A549 (cell line): ENCODE measurements at regions not wholly inside any gene's neighbourhood (a gene's known extent, or its start where the extent isn't known, plus 50 kb on each side); places are given as distances from the start of the nearest gene placed in this dataset.

Experiments used
- ATAC-seq, 2 experiments: fragments of 200-7000 bp in 1 of 2; fragments of >200 bp in 1 of 2; cut with Nextera tagmentation in 1 of 2; cut with Tn5 transposase in 1 of 2; 3 replicates each; pipeline versions ENCODE4 v1.8.0 to v1.9.1; 2018 to 2020; ENCODE audit warnings: mild to moderate bottlenecking in 1 of 2, moderate library complexity in 1 of 2
- CTCF ChIA-PET: fragments of 300-600 bp; sonication (Branson Sonifier 250); formaldehyde crosslinking; extraction: SDS; loops from one replicate; lab custom pipeline; 2021; ENCODE audit warnings: antibody characterized with exemption, inconsistent platforms; lab: Yijun Ruan, JAX
- POLR2A ChIA-PET: fragments of 350-600 bp; formaldehyde crosslinking; extraction: SDS; loops from one replicate; lab custom pipeline; 2021; ENCODE audit warnings: antibody characterized with exemption, inconsistent platforms; lab: Yijun Ruan, JAX
- DNase-seq, 2 experiments: peaks; one replicate each; pipeline versions ENCODE4 v3.0.0 to v3.0.0-alpha.2; 2011 to 2016; ENCODE audit warnings: low read depth in 1 of 2, low spot score in 1 of 2
- FAIRE-seq: peaks from 2 replicates; lab custom pipeline; 2011; peaks lifted over from hg19 to GRCh38; lab: Jason Lieb, UNC
- H3K27ac ChIP-seq, 2 experiments: fragments of >200 bp; sonication (Bioruptor Twin); formaldehyde crosslinking; 3 replicates each; pipeline ENCODE4 v1.5.1; 2016 to 2017
- H3K4me1 ChIP-seq: fragments of >200 bp; sonication (Bioruptor Twin); formaldehyde crosslinking; 3 replicates; pipeline ENCODE4 v1.6.1; 2016
- H3K4me2 ChIP-seq: fragments of >200 bp; sonication (Bioruptor Twin); formaldehyde crosslinking; 3 replicates; pipeline ENCODE4 v1.6.1; 2016
- H3K4me3 ChIP-seq: fragments of >200 bp; sonication (Bioruptor Twin); formaldehyde crosslinking; 3 replicates; pipeline ENCODE4 v1.5.1; 2016
- H3K9me3 ChIP-seq: fragments of >200 bp; sonication (Bioruptor Twin); formaldehyde crosslinking; 3 replicates; pipeline ENCODE4 v1.6.1; 2016
- BHLHE40 ChIP-seq: IDR thresholded peaks from 2 replicates; pipeline ENCODE4 v1.6.1; 2012; ENCODE audit warnings: low read depth, low read length, inconsistent platforms
- CHD2 ChIP-seq: fragments of 150-350 bp; IDR thresholded peaks from 2 replicates; pipeline ENCODE4 v1.6.1; 2014; ENCODE audit warnings: low read length; ENCODE audit not compliant: partially characterized antibody
- CHD4 ChIP-seq: fragments of 200-600 bp; sonication (generic); IDR thresholded peaks from 2 replicates; pipeline ENCODE4 v1.6.1; 2016; ENCODE audit warnings: antibody characterized with exemption, mild to moderate bottlenecking, borderline replicate concordance
- EHF ChIP-seq: fragments of 250-450 bp; sonication (Bioruptor Pico); IDR thresholded peaks from 2 replicates; pipeline ENCODE4 v1.5.0; 2020; ENCODE audit warnings: mild to moderate bottlenecking
- ESRRA ChIP-seq: fragments of 150-350 bp; IDR thresholded peaks from 2 replicates; pipeline ENCODE4 v1.6.1; 2014; ENCODE audit warnings: mild to moderate bottlenecking, low read length, borderline replicate concordance
- FOSB ChIP-seq: fragments of 250-450 bp; sonication (Bioruptor Pico); IDR thresholded peaks from 2 replicates; pipeline ENCODE4 v1.5.0; 2020; ENCODE audit warnings: mild to moderate bottlenecking, moderate library complexity
- FOSL2 ChIP-seq, 2 experiments: fragments of 450-650 bp in 1 of 2; fragments of >200 bp in 1 of 2; sonication (Bioruptor Twin) in 1 of 2; formaldehyde crosslinking; IDR thresholded peaks; 2 replicates each; pipeline versions ENCODE4 v1.5.0 to v1.6.1; 2016 to 2020; ENCODE audit warnings: mild to moderate bottlenecking in 1 of 2, moderate library complexity in 1 of 2
- FOXS1 ChIP-seq: fragments of 250-450 bp; sonication (Bioruptor Pico); IDR thresholded peaks from 2 replicates; pipeline ENCODE4 v1.5.0; 2020; ENCODE audit warnings: mild to moderate bottlenecking, moderate library complexity
- HEYL ChIP-seq: fragments of 250-450 bp; sonication (Bioruptor Pico); IDR thresholded peaks from 2 replicates; pipeline ENCODE4 v1.8.0; 2021; ENCODE audit warnings: mild to moderate bottlenecking, moderate library complexity
- HOXB5 ChIP-seq: fragments of 250-450 bp; sonication (Bioruptor Pico); IDR thresholded peaks from 2 replicates; pipeline ENCODE4 v1.5.0; 2020; ENCODE audit warnings: mild to moderate bottlenecking, moderate library complexity
- KDM1A ChIP-seq: fragments of 200-600 bp; sonication (generic); IDR thresholded peaks from 2 replicates; pipeline ENCODE4 v1.6.1; 2016; ENCODE audit warnings: low read depth, mild to moderate bottlenecking
- KDM5A ChIP-seq: fragments of 200-600 bp; sonication (generic); IDR thresholded peaks from 2 replicates; pipeline ENCODE4 v1.6.1; 2016; ENCODE audit warnings: antibody characterized with exemption, mild to moderate bottlenecking
- NPAS2 ChIP-seq: fragments of 250-450 bp; sonication (Bioruptor Pico); IDR thresholded peaks from 2 replicates; pipeline ENCODE4 v1.8.0; 2022; ENCODE audit warnings: mild to moderate bottlenecking, moderate library complexity, borderline replicate concordance
- NR3C1 ChIP-seq: fragments of >200 bp; sonication (Bioruptor Twin); formaldehyde crosslinking; IDR thresholded peaks from 3 replicates; pipeline ENCODE4 v1.6.1; 2017
- PHF8 ChIP-seq: fragments of 200-600 bp; sonication (generic); IDR thresholded peaks from 2 replicates; pipeline ENCODE4 v1.6.1; 2016; ENCODE audit warnings: low read depth, mild to moderate bottlenecking, antibody characterized with exemption, moderate library complexity, borderline replicate concordance
- POLR2A ChIP-seq: IDR thresholded peaks from 2 replicates; pipeline ENCODE4 v1.6.1; 2012; ENCODE audit warnings: mild to moderate bottlenecking, low read length
- POLR2AphosphoS2 ChIP-seq: conservative IDR thresholded peaks from 2 replicates; pipeline ENCODE4 v1.6.1; 2012; ENCODE audit warnings: low read length, improper control_type of control experiment, inconsistent platforms
- RAD21 ChIP-seq, 2 experiments: fragments of >200 bp in 1 of 2; sonication (Bioruptor Twin) in 1 of 2; formaldehyde crosslinking in 1 of 2; IDR thresholded peaks in 1 of 2; conservative IDR thresholded peaks in 1 of 2; 2 replicates in 1 of 2; 3 replicates in 1 of 2; pipeline ENCODE4 v1.6.1; 2012 to 2018; ENCODE audit warnings: inconsistent platforms in 1 of 2
- RNF2 ChIP-seq: fragments of 200-600 bp; sonication (generic); IDR thresholded peaks from 2 replicates; pipeline ENCODE4 v1.6.1; 2016; ENCODE audit warnings: low read depth, mild to moderate bottlenecking, antibody characterized with exemption, moderate library complexity, borderline replicate concordance
- TFCP2L1 ChIP-seq: fragments of 250-450 bp; sonication (Bioruptor Pico); IDR thresholded peaks from 2 replicates; pipeline ENCODE4 v1.5.0; 2021; ENCODE audit warnings: mild to moderate bottlenecking
- ZC3H11A ChIP-seq: fragments of 450-650 bp; IDR thresholded peaks from 2 replicates; pipeline ENCODE4 v1.6.1; 2014; ENCODE audit warnings: antibody characterized with exemption, mild to moderate bottlenecking
- ZNF302 ChIP-seq: fragments of 250-450 bp; sonication (Bioruptor Pico); IDR thresholded peaks from 2 replicates; pipeline ENCODE4 v1.9.0; 2021; ENCODE audit warnings: inconsistent platforms, mild to moderate bottlenecking, moderate library complexity
- WGBS: methylation state at CpG from one replicate; pipeline ENCODE4 v1.1.6; 2017; ENCODE audit errors: missing lambda C conversion rate; 5-methylcytosine and 5-hydroxymethylcytosine counted together
- TF ChIP-seq, protein P1 (sequence below): fragments of >200 bp; sonication (Bioruptor Twin); formaldehyde crosslinking; IDR thresholded peaks from 3 replicates; pipeline ENCODE4 v1.6.1; 2016
- TF ChIP-seq, protein P2 (sequence below): fragments of 200-600 bp; sonication (generic); IDR thresholded peaks from 2 replicates; pipeline ENCODE4 v1.6.1; 2016; ENCODE audit warnings: antibody characterized with exemption, mild to moderate bottlenecking, moderate library complexity
- TF ChIP-seq, protein P3 (sequence below): fragments of 450-650 bp; IDR thresholded peaks from 2 replicates; pipeline ENCODE4 v1.6.1; 2014; ENCODE audit warnings: antibody characterized with exemption
- TF ChIP-seq, protein P4 (sequence below): fragments of 250-450 bp; sonication (Bioruptor Pico); IDR thresholded peaks from 2 replicates; pipeline ENCODE4 v1.5.0; 2020; ENCODE audit warnings: low read depth, mild to moderate bottlenecking, moderate library complexity
- TF ChIP-seq, protein P5 (sequence below): fragments of 150-350 bp; IDR thresholded peaks from 2 replicates; pipeline ENCODE4 v1.6.1; 2014; ENCODE audit warnings: low read depth, mild to moderate bottlenecking, low read length
- TF ChIP-seq, protein P6 (sequence below): IDR thresholded peaks from 2 replicates; pipeline ENCODE4 v1.6.1; 2012; ENCODE audit warnings: low read depth, borderline replicate concordance

DNA sequence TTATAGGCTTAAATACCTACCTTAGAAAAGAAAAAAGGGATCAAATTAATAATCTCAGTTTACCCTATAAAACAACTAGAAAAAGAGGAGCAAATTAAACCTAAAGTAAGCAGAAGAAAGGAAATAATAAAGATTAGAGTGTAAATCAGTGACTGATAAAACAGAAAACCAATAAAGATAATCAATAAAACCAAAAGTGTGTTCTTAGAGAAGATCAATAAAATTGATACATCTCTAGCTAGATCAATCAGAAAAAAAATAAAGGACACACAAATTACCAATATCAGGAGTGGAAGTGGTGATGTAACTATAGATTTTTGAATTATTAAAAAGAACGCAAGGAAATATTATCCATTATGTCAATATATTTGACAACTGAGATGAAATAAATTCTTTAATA, 69.2 kb upstream of the NAMPT start:
- Histone ChIP-seq H3K9me3 (peaks cover 17% of the 10 kb centered on the region), H3K4me3 (no peak overlapping the region), H3K4me2 (no peak overlapping the region), H3K27ac (no peak overlapping the region), H3K4me1 (no peaks in the 10 kb centered on the region; the same call in 2 of the 3 replicates)
- DNase-seq (no peak), ATAC-seq (no peak), FAIRE-seq (no peak)
- WGBS = 86% methylated on average over 1 of the region's 1 CpG
- ChIA-PET POLR2A (no interaction called here), CTCF (no interaction called here)
- TF ChIP-seq KDM1A (no peak), HOXB5 (CRISPR knock-in tag) (no peak), ESRRA (no peak), RNF2 (no peak), EHF (no peak), PHF8 (no peak), ZNF302 (CRISPR knock-in tag) (no peak), FOXS1 (CRISPR knock-in tag) (no peak), KDM5A (no peak), RAD21 (conservative IDR thresholded peaks at IDR 0.05 in 1 of 2, IDR thresholded peaks at IDR 0.05 in 1 of 2) (no peak), TFCP2L1 (no peak), FOSL2 (IDR thresholded peaks at IDR 0.05) (no peak), FOSL2 (CRISPR knock-in tag; IDR thresholded peaks at IDR 0.05) (no peak)
- TF ChIP-seq, protein P1, sequence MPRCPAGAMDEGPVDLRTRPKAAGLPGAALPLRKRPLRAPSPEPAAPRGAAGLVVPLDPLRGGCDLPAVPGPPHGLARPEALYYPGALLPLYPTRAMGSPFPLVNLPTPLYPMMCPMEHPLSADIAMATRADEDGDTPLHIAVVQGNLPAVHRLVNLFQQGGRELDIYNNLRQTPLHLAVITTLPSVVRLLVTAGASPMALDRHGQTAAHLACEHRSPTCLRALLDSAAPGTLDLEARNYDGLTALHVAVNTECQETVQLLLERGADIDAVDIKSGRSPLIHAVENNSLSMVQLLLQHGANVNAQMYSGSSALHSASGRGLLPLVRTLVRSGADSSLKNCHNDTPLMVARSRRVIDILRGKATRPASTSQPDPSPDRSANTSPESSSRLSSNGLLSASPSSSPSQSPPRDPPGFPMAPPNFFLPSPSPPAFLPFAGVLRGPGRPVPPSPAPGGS = no peak

DNA sequence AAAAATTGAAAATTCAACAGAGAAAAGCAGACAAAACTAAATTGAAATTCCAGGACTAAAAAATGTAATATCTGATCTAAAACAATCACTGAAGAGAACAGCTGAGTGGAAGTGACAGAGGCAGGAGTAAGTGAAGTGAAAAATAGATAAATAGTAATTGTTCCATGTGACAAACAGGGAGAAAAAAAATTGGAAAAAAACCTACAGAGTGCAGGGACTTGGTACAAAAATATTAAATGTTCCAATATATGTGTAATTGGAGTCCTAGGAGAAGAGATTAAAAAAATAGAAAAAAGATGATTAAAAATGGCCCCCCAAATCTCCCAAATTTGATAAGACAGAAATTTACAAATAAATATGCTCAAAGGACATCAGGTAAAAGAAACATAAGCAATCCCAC, 63.4 kb upstream of the NAMPT start:
- ATAC-seq (no peak), DNase-seq (no peak), FAIRE-seq (no peak)
- ChIA-PET POLR2A (no interaction called here), CTCF (no interaction called here)
- Histone ChIP-seq H3K27ac (no peak overlapping the region; a peak in 1 of 6 replicates), H3K4me3 (no peak overlapping the region), H3K4me1 (peaks cover 18% of the 10 kb centered on the region), H3K4me2 (no peak overlapping the region), H3K9me3 (peaks cover 43% of the 10 kb centered on the region)
- TF ChIP-seq, protein P2, sequence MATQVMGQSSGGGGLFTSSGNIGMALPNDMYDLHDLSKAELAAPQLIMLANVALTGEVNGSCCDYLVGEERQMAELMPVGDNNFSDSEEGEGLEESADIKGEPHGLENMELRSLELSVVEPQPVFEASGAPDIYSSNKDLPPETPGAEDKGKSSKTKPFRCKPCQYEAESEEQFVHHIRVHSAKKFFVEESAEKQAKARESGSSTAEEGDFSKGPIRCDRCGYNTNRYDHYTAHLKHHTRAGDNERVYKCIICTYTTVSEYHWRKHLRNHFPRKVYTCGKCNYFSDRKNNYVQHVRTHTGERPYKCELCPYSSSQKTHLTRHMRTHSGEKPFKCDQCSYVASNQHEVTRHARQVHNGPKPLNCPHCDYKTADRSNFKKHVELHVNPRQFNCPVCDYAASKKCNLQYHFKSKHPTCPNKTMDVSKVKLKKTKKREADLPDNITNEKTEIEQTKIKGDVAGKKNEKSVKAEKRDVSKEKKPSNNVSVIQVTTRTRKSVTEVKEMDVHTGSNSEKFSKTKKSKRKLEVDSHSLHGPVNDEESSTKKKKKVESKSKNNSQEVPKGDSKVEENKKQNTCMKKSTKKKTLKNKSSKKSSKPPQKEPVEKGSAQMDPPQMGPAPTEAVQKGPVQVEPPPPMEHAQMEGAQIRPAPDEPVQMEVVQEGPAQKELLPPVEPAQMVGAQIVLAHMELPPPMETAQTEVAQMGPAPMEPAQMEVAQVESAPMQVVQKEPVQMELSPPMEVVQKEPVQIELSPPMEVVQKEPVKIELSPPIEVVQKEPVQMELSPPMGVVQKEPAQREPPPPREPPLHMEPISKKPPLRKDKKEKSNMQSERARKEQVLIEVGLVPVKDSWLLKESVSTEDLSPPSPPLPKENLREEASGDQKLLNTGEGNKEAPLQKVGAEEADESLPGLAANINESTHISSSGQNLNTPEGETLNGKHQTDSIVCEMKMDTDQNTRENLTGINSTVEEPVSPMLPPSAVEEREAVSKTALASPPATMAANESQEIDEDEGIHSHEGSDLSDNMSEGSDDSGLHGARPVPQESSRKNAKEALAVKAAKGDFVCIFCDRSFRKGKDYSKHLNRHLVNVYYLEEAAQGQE = no peak
- no peak for TF ChIP-seq POLR2AphosphoS2
- TF ChIP-seq CHD2 = no peak
- TF ChIP-seq, protein P3, sequence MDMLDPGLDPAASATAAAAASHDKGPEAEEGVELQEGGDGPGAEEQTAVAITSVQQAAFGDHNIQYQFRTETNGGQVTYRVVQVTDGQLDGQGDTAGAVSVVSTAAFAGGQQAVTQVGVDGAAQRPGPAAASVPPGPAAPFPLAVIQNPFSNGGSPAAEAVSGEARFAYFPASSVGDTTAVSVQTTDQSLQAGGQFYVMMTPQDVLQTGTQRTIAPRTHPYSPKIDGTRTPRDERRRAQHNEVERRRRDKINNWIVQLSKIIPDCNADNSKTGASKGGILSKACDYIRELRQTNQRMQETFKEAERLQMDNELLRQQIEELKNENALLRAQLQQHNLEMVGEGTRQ = no peak
- TF ChIP-seq POLR2A = no peak
- TF ChIP-seq, protein P4, sequence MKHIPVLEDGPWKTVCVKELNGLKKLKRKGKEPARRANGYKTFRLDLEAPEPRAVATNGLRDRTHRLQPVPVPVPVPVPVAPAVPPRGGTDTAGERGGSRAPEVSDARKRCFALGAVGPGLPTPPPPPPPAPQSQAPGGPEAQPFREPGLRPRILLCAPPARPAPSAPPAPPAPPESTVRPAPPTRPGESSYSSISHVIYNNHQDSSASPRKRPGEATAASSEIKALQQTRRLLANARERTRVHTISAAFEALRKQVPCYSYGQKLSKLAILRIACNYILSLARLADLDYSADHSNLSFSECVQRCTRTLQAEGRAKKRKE (CRISPR knock-in tag) = no peak
- no peak for TF ChIP-seq HEYL (CRISPR knock-in tag)
- TF ChIP-seq BHLHE40 = no peak
- TF ChIP-seq NPAS2 = no peak
- TF ChIP-seq CHD4 = no peak
- TF ChIP-seq, protein P5, sequence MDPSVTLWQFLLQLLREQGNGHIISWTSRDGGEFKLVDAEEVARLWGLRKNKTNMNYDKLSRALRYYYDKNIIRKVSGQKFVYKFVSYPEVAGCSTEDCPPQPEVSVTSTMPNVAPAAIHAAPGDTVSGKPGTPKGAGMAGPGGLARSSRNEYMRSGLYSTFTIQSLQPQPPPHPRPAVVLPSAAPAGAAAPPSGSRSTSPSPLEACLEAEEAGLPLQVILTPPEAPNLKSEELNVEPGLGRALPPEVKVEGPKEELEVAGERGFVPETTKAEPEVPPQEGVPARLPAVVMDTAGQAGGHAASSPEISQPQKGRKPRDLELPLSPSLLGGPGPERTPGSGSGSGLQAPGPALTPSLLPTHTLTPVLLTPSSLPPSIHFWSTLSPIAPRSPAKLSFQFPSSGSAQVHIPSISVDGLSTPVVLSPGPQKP = no peak
- TF ChIP-seq RAD21 (conservative IDR thresholded peaks at IDR 0.05 in 1 of 2, IDR thresholded peaks at IDR 0.05 in 1 of 2) = no peak
- no peak for TF ChIP-seq ZC3H11A
- no peak for TF ChIP-seq KDM1A
- no peak for TF ChIP-seq FOSB (CRISPR knock-in tag)
- TF ChIP-seq NR3C1 = no peak
- TF ChIP-seq, protein P6, sequence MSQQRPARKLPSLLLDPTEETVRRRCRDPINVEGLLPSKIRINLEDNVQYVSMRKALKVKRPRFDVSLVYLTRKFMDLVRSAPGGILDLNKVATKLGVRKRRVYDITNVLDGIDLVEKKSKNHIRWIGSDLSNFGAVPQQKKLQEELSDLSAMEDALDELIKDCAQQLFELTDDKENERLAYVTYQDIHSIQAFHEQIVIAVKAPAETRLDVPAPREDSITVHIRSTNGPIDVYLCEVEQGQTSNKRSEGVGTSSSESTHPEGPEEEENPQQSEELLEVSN = no peak
